WTC11 (cell line): ENCODE measurements at regions not wholly inside any gene's neighbourhood (a gene's known extent, or its start where the extent isn't known, plus 50 kb on each side); places are given as distances from the start of the nearest gene placed in this dataset.

Experiments
- ATAC-seq: fragments of 200-7000 bp; cut with Tn5 transposase; 2 replicates; pipeline ENCODE4 v1.10.0; 2021; ENCODE audit warnings: mild to moderate bottlenecking, moderate library complexity
- CTCF ChIA-PET: fragments of 300-600 bp; sonication (Branson Sonifier 250); formaldehyde crosslinking; loops from one replicate; lab custom pipeline; 2021; ENCODE audit warnings: antibody characterized with exemption; lab: Charles Lee
- POLR2A ChIA-PET: fragments of 350-600 bp; sonication (Branson Sonifier 250); formaldehyde crosslinking; loops from one replicate; lab custom pipeline; 2021; ENCODE audit warnings: antibody characterized with exemption; lab: Charles Lee
- DNase-seq: peaks from one replicate; pipeline ENCODE4 v3.0.0; 2021; ENCODE audit warnings: low spot score
- H3K27ac Mint-ChIP-seq: 2 replicates; pipeline ENCODE4 v1.8.0; 2021; ENCODE audit warnings: mixed read lengths
- H3K27me3 Mint-ChIP-seq: 2 replicates; pipeline ENCODE4 v1.8.0; 2021; ENCODE audit warnings: low read depth, mild to moderate bottlenecking, moderate library complexity, mixed read lengths
- H3K36me3 Mint-ChIP-seq: 2 replicates; pipeline ENCODE4 v1.8.0; 2021; ENCODE audit warnings: mixed read lengths
- H3K4me1 Mint-ChIP-seq: 2 replicates; pipeline ENCODE4 v1.8.0; 2022; ENCODE audit warnings: mixed read lengths
- H3K4me3 Mint-ChIP-seq: 2 replicates; pipeline ENCODE4 v1.8.0; 2021; ENCODE audit warnings: mild to moderate bottlenecking, moderate library complexity, mixed read lengths
- H3K9me3 Mint-ChIP-seq: 2 replicates; pipeline ENCODE4 v1.8.0; 2021; ENCODE audit warnings: mixed read lengths
- AR ChIP-seq: fragments of 250-450 bp; sonication (Bioruptor Pico); IDR thresholded peaks from 2 replicates; pipeline ENCODE4 v1.9.0; 2021; ENCODE audit warnings: mild to moderate bottlenecking
- CTCF ChIP-seq: fragments of 200-600 bp; IDR thresholded peaks from 2 replicates; pipeline ENCODE4 v1.8.0; 2022; ENCODE audit warnings: antibody characterized with exemption
- ESRRA ChIP-seq: sonication (generic); formaldehyde crosslinking; IDR thresholded peaks from 2 replicates; pipeline ENCODE4 v1.8.1; 2022; ENCODE audit warnings: mild to moderate bottlenecking, missing genetic modification reagents, borderline replicate concordance
- FOXK1 ChIP-seq: sonication (generic); formaldehyde crosslinking; IDR thresholded peaks from 2 replicates; pipeline ENCODE4 v1.8.0; 2022; ENCODE audit warnings: mild to moderate bottlenecking, moderate library complexity, missing genetic modification reagents
- GTF2I ChIP-seq: fragments of 250-450 bp; sonication (Bioruptor Pico); conservative IDR thresholded peaks from 2 replicates; pipeline ENCODE4 v1.4.0; 2021; ENCODE audit warnings: mild to moderate bottlenecking
- IRF1 ChIP-seq: sonication (generic); formaldehyde crosslinking; IDR thresholded peaks from 2 replicates; pipeline ENCODE4 v1.8.0; 2023; ENCODE audit warnings: missing genetic modification reagents
- JAZF1 ChIP-seq: fragments of 250-450 bp; sonication (Bioruptor Pico); IDR thresholded peaks from 2 replicates; pipeline ENCODE4 v1.9.0; 2021; ENCODE audit warnings: moderate library complexity, mild to moderate bottlenecking, inconsistent platforms
- MXD4 ChIP-seq: fragments of 250-450 bp; sonication (Bioruptor Pico); IDR thresholded peaks from 2 replicates; pipeline ENCODE4 v1.8.0; 2021; ENCODE audit warnings: mild to moderate bottlenecking, moderate library complexity, borderline replicate concordance
- NR1H2 ChIP-seq: sonication (generic); formaldehyde crosslinking; IDR thresholded peaks from 2 replicates; pipeline ENCODE4 v1.9.0; 2021; ENCODE audit warnings: mild to moderate bottlenecking, moderate library complexity, missing genetic modification reagents
- NR2C2 ChIP-seq: sonication (generic); formaldehyde crosslinking; IDR thresholded peaks from 2 replicates; pipeline ENCODE4 v1.8.0; 2022; ENCODE audit warnings: mild to moderate bottlenecking, missing genetic modification reagents
- PRDM15 ChIP-seq: sonication (generic); formaldehyde crosslinking; IDR thresholded peaks from 2 replicates; pipeline ENCODE4 v1.8.0; 2022; ENCODE audit warnings: missing genetic modification reagents
- PREB ChIP-seq: sonication (generic); formaldehyde crosslinking; IDR thresholded peaks from 2 replicates; pipeline ENCODE4 v1.8.1; 2022; ENCODE audit warnings: mild to moderate bottlenecking, missing genetic modification reagents, moderate library complexity, borderline replicate concordance
- RELA ChIP-seq: sonication (generic); formaldehyde crosslinking; IDR thresholded peaks from 2 replicates; pipeline ENCODE4 v1.8.1; 2022; ENCODE audit warnings: missing genetic modification reagents, mild to moderate bottlenecking, borderline replicate concordance
- RORB ChIP-seq: fragments of 250-450 bp; sonication (Bioruptor Pico); IDR thresholded peaks from 2 replicates; pipeline ENCODE4 v1.9.0; 2021; ENCODE audit warnings: mild to moderate bottlenecking
- SOX15 ChIP-seq: fragments of 250-450 bp; sonication (Bioruptor Pico); IDR thresholded peaks from 2 replicates; pipeline ENCODE4 v1.9.0; 2021; ENCODE audit warnings: mild to moderate bottlenecking
- TEAD1 ChIP-seq: sonication (generic); formaldehyde crosslinking; IDR thresholded peaks from 2 replicates; pipeline ENCODE4 v1.8.0; 2022; ENCODE audit warnings: mild to moderate bottlenecking, missing genetic modification reagents
- USF2 ChIP-seq: sonication (generic); formaldehyde crosslinking; IDR thresholded peaks from 2 replicates; pipeline ENCODE4 v1.8.1; 2023; ENCODE audit warnings: mild to moderate bottlenecking, missing genetic modification reagents, moderate library complexity
- ZBTB21 ChIP-seq: sonication (generic); formaldehyde crosslinking; IDR thresholded peaks from 2 replicates; pipeline ENCODE4 v1.8.1; 2023; ENCODE audit warnings: mild to moderate bottlenecking, missing genetic modification reagents, borderline replicate concordance
- ZMAT4 ChIP-seq: fragments of 250-450 bp; sonication (Bioruptor Pico); IDR thresholded peaks from 2 replicates; pipeline ENCODE4 v1.9.0; 2021; ENCODE audit warnings: mild to moderate bottlenecking
- ZNF263 ChIP-seq: sonication (generic); formaldehyde crosslinking; IDR thresholded peaks from 2 replicates; pipeline ENCODE4 v1.8.1; 2022; ENCODE audit warnings: low read depth, mild to moderate bottlenecking, moderate library complexity, missing genetic modification reagents
- ZNF281 ChIP-seq: sonication (generic); formaldehyde crosslinking; IDR thresholded peaks from 2 replicates; pipeline ENCODE4 v1.8.0; 2023; ENCODE audit warnings: mild to moderate bottlenecking, missing genetic modification reagents

- TF ChIP-seq ZNF263 (CRISPR knock-in tag) (no peak), FOXK1 (CRISPR knock-in tag) (no peak)
Observed at GRCh38 chr5:124606093-124606492, 140.3 kb downstream of the ZNF608 start (continued).

GRCh38 chr5:124605541-124605940 is 140.9 kb downstream of the ZNF608 start:
- no peak for ATAC-seq
- DNase-seq, result no peak
- ChIA-PET POLR2A (no interaction called here), CTCF (no interaction called here)
- H3K36me3 Mint-ChIP-seq, result no peaks in the 10 kb centered on the region
- no peaks in the 10 kb centered on the region; the same call in 1 of the 2 replicates for H3K27me3 Mint-ChIP-seq
- no peak overlapping the region for H3K4me3 Mint-ChIP-seq
- H3K4me1 Mint-ChIP-seq, result peaks cover 9% of the 10 kb centered on the region
- peaks cover 5% of the 10 kb centered on the region; the same call in 1 of the 2 replicates for H3K9me3 Mint-ChIP-seq
- no peak for TF ChIP-seq ZNF281 (CRISPR knock-in tag)
- no peak for TF ChIP-seq USF2 (CRISPR knock-in tag)
- no peak for TF ChIP-seq AR (CRISPR knock-in tag)
- TF ChIP-seq PRDM15 (CRISPR knock-in tag), result no peak
- TF ChIP-seq NR1H2 (CRISPR knock-in tag), result no peak
- no peak for TF ChIP-seq NR2C2 (CRISPR knock-in tag)
- no peak for TF ChIP-seq ZMAT4 (CRISPR knock-in tag)
- no peak for TF ChIP-seq TEAD1 (CRISPR knock-in tag)
- no peak for TF ChIP-seq RELA (CRISPR knock-in tag)
- no peak for TF ChIP-seq CTCF
- TF ChIP-seq ESRRA (CRISPR knock-in tag), result no peak
- no peak for TF ChIP-seq ZBTB21 (CRISPR knock-in tag)
- TF ChIP-seq PREB (CRISPR knock-in tag), result no peak
- no peak for TF ChIP-seq GTF2I (CRISPR knock-in tag)
- no peak for TF ChIP-seq IRF1 (CRISPR knock-in tag)
- TF ChIP-seq SOX15 (CRISPR knock-in tag), result no peak
- TF ChIP-seq RORB (CRISPR knock-in tag), result no peak
- no peak for TF ChIP-seq MXD4
- no peak for TF ChIP-seq JAZF1 (CRISPR knock-in tag)
- no peak overlapping the region for H3K27ac Mint-ChIP-seq
